ENCODE measurements at regions not wholly inside any gene's neighbourhood (a gene's known extent, or its start where the extent isn't known, plus 50 kb on each side); places are given as distances from the start of the nearest gene placed in this dataset.
A peak's percentile ranks its signal among the peaks of the same experiment; 100 is the strongest.

- DNase-seq (ENCODE audit: low read depth): no peak
These were observed 62.7 kb upstream of the NT5C1B start for GRCh38 chr2:18651842-18652774.

- no peak for DNase-seq (ENCODE audit: low read depth)
These were observed 60.9 kb upstream of the NT5C1B start for GRCh38 chr2:18650221-18650620.

- no peak for DNase-seq (ENCODE audit: low read depth)
These were observed 60.2 kb upstream of the NT5C1B start for GRCh38 chr2:18649502-18650135.

- DNase-seq (ENCODE audit: low read depth): no peak
These were observed 58.8 kb upstream of the NT5C1B start for GRCh38 chr2:18648161-18648560.

- DNase-seq (ENCODE audit: low read depth): no peak
These were observed 58.4 kb upstream of the NT5C1B start for GRCh38 chr2:18647731-18648130.

- peak; percentile 8 for DNase-seq (ENCODE audit: low read depth)
These were observed 55.9 kb upstream of the NT5C1B start for GRCh38 chr2:18645315-18645714.

- DNase-seq (ENCODE audit: low read depth): no peak
These were observed 54.7 kb upstream of the NT5C1B start for GRCh38 chr2:18644115-18644462.

GRCh38 chr2:18643326-18644114 is 54.2 kb upstream of the NT5C1B start:
- no peak for DNase-seq (ENCODE audit: low read depth)

GRCh38 chr2:18641823-18642222 is 52.5 kb upstream of the NT5C1B start:
- no peak for DNase-seq (ENCODE audit: low read depth)

GRCh38 chr2:18639756-18640453 is 50.5 kb upstream of the NT5C1B start:
- no peak for DNase-seq (ENCODE audit: low read depth)

Measured in ELR (cell line).